ENCODE measurements at regions not wholly inside any gene's neighbourhood (a gene's known extent, or its start where the extent isn't known, plus 50 kb on each side); places are given as distances from the start of the nearest gene placed in this dataset.

DNA sequence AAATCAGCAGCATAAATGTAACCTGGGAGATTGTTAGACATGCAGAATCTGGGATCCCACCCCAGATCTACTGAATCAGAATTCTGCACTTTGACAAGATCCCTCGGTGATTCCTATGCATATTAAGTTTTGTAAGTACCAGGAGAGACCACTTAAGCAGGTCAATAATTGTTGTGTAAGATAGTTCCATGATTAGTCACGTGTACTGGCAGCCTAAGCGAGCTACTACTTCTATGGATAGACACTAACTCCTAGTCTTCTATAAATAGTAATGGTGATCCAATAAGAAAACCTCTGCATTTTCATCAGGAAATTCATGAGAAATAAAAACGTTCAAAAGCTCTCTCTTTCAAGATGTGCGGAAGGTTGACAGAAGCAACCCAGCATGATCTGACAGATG is 988.2 kb upstream of the CHAC2 start:
- TF ChIP-seq EZH2phosphoT487 (IDR thresholded peaks at IDR 0.05; ENCODE audit: insufficient read depth, low read depth) (no peak), EZH2 (IDR thresholded peaks at IDR 0.05; ENCODE audit: insufficient read depth, poor library complexity, severe bottlenecking) (no peak)

All from GM23248 (cell line).